GM21360 (cell line): ENCODE measurements at regions not wholly inside any gene's neighbourhood (a gene's known extent, or its start where the extent isn't known, plus 50 kb on each side); places are given as distances from the start of the nearest gene placed in this dataset.

Experiments
- ATAC-seq: cut with Tn5 transposase; IDR thresholded peaks from one replicate; pipeline ENCODE4 v1.9.1; 2021; ENCODE audit warnings: mild to moderate bottlenecking, moderate library complexity; ENCODE audit not compliant: unreplicated experiment

DNA sequence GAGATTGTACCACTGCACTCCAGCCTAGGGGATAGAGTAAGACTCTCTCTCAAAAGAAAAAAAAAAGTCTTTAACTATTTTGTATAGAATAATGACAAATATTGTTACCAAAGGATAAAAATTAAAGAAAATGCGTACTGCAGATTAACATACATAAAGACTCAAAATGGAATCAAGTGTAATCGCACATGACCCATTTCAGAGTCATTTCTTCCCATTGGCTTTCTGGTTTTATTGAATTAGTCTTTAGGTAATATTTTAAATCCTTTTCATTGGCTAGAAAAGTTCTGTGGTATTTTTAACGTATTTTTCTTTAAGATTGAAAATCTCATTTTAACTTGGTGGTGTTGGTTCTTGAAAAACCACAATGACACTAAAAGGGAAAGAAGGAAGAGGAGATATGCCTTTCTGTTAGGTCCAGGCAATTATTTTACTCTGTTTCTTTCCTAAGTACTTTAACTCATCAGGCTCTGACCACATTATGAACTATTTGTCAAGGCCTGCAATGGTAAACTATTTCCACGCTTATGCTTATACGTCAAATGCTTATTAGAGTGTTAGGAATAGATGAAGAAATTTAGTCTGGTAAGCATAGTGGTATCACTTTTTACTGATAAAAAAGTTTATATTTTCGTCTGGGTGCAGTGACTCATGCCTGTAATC lies 52.3 kb downstream of the PLEKHG1 start:
- no peak for ATAC-seq

DNA sequence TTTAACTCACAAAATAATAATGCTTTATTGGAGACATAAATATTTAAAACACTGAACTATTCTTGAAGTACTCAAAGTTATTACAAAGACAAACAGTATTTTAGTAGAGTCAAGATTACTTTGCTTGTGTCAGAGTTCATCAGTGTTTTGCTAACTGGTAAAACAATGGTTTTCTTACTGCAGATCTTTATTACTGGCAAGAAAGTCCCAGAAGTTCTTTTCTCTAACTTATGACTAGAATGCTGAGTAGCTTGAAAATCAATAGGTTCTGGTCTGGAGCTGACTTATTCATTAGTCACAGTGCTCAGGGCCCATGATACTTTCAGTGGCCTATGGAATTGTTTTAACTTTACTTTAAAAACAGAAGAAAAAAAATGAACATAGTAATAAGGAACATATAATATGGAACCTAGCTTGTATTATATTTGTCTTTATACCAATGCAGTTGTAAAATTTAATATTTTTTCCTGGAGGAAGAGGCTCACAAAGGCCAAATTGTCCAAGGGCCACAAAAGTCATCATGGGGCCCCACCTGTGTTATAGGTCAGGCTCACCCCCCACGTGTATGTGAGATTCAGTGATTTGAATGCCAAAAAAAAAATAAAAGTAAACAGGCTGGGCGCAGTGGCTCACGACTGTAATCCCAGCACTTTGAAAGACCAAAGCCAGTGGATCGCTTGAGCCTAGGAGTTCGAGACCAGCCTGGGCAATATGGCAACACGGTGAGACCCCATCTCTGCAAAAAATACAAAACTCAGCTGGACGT lies 53.3 kb downstream of the PLEKHG1 start:
- no peak for ATAC-seq

GRCh38 chr6:150654608-150655007 lies 54.9 kb downstream of the PLEKHG1 start:
- no peak for ATAC-seq

- no peak for ATAC-seq
Observed at GRCh38 chr6:150656156-150656555, 56.5 kb downstream of the PLEKHG1 start.

- no peak for ATAC-seq
Observed at GRCh38 chr6:150658421-150658820, 58.7 kb downstream of the PLEKHG1 start.

- ATAC-seq: no peak
Observed at GRCh38 chr6:150659046-150659763, 59.5 kb downstream of the PLEKHG1 start.

DNA sequence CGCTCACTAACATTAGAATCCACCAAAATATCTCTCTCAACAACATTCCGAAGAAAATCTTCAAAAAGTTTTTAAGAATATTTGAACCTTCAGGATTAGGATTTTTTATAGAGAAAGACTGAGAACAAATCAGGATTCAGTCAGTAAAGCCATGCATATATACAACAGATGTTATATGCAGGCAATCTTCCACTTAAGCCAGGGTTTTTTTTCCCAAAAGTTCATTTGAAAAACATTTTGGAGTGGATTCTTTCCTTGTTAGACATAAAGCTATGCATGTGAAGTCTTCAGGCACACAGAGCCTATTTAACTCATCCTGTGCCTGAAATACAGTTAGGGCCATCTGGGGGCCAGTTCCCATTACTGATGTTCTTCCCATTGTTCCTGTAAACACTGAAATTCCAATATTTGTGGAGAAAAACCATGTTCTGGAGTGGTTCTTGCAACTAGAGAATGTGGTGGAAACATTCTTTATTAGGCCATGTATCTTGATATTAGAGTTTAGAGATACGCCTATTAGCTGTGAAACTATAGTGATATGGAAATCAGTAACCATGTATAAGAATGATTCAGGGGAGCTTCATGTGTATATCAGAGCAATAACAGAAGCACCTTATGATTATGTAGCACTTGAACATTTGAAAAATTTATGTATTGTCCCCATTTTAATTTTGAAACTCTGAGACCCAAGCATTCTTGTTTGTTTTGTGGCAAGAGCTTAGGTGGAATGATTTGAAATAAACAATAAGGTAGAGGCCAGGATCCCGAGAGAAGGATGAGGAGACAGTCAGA lies 61.7 kb downstream of the PLEKHG1 start:
- ATAC-seq: no peak

DNA sequence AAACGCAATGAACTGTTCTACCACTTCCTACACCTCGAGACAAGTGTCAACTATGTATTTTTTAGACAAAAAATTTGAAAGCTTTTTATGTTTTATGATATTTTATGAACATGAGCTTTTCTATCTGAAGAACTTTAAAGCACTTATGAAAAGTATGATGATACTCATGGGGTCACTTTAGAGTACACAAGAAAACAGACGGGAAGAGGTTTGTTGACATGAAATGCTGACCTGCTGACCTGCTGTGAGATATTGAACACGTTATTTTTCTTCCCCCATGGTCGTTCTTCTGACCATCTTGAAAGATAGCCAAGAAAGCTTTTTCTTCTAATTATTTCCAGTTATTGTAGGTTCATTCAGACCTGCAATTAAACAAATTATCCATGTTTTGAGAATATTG lies 63.1 kb downstream of the PLEKHG1 start:
- no peak for ATAC-seq

DNA sequence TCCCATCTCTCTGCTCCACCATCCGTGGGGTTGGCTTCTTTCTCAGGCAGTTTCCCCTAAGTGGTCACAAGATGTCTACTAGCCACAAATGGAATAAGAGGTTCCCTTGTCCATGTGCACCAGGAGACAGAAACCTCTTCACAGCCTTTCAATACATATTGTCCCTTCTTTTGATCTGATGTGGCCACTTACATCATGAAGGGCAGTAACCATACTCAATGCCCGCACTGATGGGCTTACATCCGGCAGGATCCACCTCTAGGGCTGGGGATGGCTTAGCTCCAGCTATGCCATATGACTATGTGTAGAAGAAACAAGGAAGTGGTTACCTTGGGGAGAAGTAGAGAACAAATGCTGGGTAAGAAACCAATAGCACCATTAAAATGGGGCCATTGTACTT lies 64.4 kb downstream of the PLEKHG1 start:
- ATAC-seq: no peak

GRCh38 chr6:150666071-150666470 lies 66.4 kb downstream of the PLEKHG1 start:
- no peak for ATAC-seq

DNA sequence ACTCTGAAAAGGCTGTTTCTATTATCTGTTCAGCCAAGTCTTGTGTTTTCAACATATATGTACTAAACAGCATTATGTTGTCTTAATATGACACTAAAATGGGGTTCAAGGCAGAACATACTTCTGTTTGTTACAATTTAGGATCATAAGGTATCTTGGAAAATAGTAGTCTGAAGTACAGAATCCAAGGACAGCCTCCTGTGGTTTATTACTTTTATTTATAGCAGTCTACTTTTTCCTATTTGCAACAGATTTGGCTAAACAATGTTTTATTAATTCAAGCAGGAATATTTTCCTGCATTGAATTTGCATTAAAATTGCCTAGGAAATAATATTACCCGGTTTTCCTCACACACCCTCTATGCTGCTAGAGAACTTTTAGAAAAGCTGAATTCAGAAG lies 67.7 kb downstream of the PLEKHG1 start:
- ATAC-seq: no peak

DNA sequence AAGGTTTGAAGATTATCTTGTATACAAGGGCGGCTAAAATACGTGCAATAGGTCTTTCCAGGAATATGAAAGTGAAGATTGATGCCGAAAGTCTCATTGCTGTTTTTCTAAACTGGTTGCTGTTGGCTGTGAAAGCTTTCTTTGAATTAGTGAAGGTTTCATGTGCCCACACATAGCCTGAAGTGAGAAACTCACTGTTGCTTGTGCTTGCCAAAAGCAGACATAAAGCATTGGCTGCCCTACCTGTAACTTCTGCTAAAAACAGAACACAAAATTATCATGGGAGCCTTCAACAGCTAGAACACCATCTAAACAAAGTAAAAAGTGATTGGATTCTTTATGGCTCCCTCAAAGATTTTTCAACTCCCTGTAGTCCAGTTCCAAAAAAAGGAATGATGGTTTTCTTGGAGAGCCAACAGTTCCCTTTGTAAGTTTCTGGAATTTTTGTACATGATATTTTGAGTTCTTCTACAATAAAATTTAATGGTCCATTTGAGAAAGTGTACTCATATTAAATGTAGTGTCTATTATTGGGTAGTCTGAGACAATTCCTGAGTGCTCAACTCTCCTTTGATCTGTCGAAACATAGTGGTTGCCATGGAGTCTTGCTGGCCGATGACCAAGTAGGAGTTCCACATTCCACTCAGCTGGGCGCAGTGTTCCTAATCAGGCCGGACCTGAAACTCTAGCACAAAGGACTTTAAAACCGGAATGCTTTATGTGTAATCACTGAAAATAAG lies 68.5 kb downstream of the PLEKHG1 start:
- no peak for ATAC-seq

DNA sequence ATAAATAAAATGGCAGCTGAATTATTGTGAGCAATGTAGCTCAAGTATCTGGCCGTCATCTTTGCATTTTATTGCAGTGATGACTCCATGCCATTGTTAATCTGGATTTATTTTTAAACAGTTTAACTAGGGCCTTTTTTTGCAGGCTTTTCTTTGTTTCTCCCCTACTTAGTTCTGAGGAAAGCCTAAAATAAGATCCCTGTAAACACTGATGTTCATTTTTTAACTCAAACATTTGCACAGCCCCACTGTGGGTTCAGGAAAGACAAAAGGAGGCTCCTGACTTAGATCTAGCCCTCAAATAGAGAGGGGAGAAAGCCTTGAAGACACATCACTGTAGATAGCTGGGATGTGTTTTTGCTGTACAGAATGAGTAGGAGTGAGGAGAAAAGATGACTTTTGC lies 69.2 kb downstream of the PLEKHG1 start:
- no peak for ATAC-seq

DNA sequence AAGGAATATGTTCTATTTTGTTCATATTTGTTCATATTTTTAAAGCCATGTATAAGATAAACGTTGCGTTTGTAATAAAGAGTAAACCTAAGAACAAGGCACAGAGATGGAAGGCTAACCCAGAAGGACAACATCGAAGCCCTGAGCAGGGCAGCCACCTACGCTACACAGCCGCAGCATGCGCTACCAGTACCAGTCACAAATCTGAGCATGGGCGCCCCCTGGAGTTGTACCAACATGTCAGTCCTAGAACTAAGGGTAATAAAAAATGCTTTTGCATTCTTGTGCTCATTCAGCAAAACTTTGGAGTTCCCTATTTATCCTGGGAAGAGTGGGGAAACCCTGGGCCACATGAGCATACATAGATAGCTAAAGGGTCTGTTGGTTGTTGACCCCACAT lies 70.6 kb downstream of the PLEKHG1 start:
- no peak for ATAC-seq

GRCh38 chr6:150672800-150673199 lies 73.1 kb downstream of the PLEKHG1 start:
- no peak for ATAC-seq

DNA sequence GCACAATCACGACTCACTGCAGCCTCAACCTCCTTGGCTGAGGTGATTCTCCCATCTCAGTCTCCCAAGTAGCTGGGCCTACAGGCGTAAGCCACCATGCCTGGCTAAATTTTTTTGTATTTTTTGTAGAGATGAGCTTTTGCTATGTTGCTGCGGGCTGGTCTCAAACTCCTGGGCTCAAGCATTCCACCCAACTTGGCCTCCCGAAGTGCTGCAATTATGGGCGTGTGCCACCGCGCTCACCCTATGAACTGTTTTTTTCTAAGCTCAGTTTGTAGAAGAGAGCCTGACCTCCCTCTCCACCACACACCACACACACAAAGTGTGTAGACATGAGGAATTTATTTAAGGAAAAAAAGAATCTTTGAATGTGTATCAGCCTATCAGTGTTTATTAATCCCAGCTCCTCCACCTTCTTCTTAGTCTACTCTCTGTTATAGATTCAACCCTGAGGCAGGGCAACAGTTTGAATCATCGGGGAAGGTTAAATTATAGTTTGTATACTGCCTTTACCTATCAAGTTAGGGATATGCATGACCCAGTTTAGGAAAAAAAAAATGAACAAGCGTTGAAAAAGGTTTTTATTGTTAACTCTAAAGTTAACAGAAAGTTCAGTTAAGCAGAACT lies 74.1 kb downstream of the PLEKHG1 start:
- ATAC-seq: no peak

- ATAC-seq: no peak
Observed at GRCh38 chr6:150676344-150676743, 76.7 kb downstream of the PLEKHG1 start.

DNA sequence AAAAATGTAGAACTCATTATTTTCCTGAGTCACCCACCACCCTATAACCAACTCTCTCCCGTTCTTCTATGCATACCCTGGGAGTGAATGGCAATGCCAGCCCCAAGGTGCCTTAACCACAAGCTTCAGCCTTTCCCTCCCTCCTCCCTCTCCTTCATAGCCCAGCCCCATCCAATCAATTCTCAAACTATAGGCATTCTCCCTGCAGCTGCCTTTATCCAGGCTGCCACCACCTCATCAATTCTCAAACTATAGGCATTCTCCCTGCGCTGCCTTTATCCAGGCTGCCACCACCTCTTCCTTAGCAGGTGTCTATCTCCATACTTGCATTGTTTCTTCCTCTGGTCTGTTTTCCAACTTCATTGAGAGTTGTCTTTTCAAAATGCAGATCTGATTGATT lies 77.1 kb downstream of the PLEKHG1 start:
- no peak for ATAC-seq

DNA sequence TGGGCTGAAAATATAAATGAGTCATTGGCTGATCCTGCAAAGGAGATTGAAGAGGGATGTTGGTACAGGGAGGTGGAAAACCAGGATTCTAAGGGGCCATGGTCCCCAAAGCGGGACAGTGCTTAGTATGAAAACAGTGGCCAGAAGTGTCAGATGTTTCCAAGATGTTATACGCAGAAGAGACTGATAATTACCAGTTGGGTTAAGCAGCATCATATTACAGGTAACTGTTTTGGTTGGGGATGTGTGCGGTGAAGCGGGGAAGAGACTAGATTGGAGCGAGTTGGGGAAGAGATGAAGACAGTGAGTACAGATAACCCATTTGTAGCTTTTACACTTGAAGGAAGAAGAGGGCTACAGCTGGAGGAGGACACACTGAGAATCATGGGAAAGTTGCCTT lies 80.8 kb downstream of the PLEKHG1 start:
- ATAC-seq: no peak
